NCI-H2227 treated with DMSO at 0.1 percent for 48 hours (cell line): ENCODE measurements at regions not wholly inside any gene's neighbourhood (a gene's known extent, or its start where the extent isn't known, plus 50 kb on each side); places are given as distances from the start of the nearest gene placed in this dataset.
"Not testable (repeated sequence)": the region's sequence is repeated elsewhere in the genome, so short reads cannot be mapped to it uniquely, and the experiment has no call there.

Experiments
- DNase-seq: peaks from one replicate; lab custom pipeline; 2025; lab: John Stamatoyannopoulos, UW

- no peak for DNase-seq
Observed at GRCh38 chr16:48004141-48004695, 151.6 kb downstream of the ABCC12 start.

GRCh38 chr16:48003206-48003907 lies 152.4 kb downstream of the ABCC12 start:
- DNase-seq: no peak

- peak; percentile 7 for DNase-seq
Observed at GRCh38 chr16:48001324-48001895, 154.4 kb downstream of the ABCC12 start.

- no peak for DNase-seq
Observed at GRCh38 chr16:48000622-48001021, 155.2 kb downstream of the ABCC12 start.

DNA sequence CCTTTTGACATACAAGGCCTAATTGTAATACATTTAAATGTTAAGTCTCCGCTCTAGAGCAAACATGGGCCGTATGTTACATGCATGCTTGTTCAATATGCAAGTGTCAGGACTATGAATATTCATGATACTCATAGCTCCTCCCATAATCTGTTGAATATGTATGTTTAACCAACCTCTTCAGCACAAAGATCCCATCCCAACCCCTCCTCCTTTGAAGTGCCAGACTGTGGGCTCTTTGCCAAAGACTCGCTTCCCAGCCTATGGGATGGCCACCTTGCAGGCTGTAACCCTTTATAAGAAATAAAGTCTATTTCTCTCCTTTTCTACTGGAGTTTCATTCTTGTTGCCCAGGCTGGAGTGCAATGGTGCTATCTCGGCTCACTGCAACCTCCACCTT lies 156.2 kb downstream of the ABCC12 start:
- no peak for DNase-seq

- DNase-seq: no peak
Observed at GRCh38 chr16:47995354-47995753, 160.4 kb downstream of the ABCC12 start.

- DNase-seq: no peak
Observed at GRCh38 chr16:47991491-47991890, 164.3 kb downstream of the ABCC12 start.

GRCh38 chr16:47990676-47991075 lies 165.1 kb downstream of the ABCC12 start:
- DNase-seq: no peak

GRCh38 chr16:47987136-47987535 lies 168.7 kb downstream of the ABCC12 start:
- no peak for DNase-seq

DNA sequence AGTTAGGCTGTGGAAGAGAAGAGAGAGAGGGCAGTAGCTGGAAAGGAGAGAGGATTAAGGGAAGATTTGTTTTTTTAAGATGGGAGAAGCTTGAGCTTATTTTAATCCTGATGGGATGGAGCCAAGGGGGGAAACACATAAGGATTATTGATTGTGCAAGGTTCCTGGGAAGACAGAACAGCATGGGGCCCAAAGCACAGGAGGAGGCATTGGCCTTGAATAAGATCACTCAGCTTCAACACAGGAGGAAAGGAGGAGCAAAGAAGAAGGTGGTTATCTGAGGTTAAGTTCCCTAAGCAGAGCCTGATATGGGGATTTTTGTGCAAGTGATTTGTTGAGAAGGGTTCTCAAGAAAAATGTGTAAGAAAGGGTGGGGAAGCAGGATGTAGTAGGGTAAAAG lies 169.8 kb downstream of the ABCC12 start:
- no peak for DNase-seq

- DNase-seq: no peak
Observed at GRCh38 chr16:47984669-47985068, 171.1 kb downstream of the ABCC12 start.

DNA sequence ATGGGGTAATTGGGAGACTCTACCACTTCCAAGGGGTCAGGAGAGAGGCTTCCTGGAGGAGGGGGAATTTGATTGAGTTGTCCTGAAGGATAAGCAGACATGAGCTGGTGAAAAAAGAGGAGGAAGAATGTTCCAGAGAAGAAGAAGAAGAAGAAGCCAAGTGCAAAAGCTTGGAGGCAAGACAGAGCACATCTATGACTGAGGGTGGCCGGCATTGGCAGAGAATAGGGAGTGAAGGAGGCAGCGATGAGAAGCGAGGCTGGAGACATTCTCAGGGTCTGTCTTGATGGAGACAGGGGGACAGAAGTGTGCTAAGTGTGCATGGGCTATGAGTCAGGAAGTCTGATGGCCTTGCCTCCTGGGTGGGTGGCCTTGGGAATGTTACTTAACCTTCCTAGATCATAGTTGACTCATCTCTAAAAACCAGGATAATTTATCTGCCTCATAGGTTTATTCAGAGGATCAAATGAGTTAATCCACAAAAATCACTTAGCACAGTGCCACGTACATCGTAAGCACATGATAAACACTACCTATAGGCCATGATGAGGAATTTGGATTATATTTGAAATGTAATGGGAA lies 171.7 kb downstream of the ABCC12 start:
- DNase-seq: no peak

DNA sequence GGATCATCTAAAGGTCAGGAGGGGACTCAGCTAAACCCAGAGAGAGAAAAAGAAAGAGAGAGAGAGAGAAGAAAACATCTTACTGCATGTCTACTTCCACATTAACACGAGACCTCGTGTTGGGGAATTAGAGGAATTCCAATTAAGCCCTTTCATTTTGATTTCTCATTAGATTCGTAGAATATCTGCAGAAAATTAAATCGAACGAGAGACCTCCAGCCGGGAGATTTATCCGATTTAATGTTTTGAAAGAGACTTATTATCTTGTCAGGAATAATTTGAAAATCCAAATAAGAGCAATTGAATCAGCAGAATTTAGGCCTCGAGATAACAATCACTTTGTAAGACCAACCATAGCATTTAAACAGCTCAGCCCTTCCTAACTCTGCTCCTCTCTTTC lies 175.6 kb downstream of the ABCC12 start:
- DNase-seq: no peak

- DNase-seq: no peak
Observed at GRCh38 chr16:47979616-47980182, 176.1 kb downstream of the ABCC12 start.

- peak; percentile 6 for DNase-seq
Observed at GRCh38 chr16:47979164-47979520, 176.7 kb downstream of the ABCC12 start.

DNA sequence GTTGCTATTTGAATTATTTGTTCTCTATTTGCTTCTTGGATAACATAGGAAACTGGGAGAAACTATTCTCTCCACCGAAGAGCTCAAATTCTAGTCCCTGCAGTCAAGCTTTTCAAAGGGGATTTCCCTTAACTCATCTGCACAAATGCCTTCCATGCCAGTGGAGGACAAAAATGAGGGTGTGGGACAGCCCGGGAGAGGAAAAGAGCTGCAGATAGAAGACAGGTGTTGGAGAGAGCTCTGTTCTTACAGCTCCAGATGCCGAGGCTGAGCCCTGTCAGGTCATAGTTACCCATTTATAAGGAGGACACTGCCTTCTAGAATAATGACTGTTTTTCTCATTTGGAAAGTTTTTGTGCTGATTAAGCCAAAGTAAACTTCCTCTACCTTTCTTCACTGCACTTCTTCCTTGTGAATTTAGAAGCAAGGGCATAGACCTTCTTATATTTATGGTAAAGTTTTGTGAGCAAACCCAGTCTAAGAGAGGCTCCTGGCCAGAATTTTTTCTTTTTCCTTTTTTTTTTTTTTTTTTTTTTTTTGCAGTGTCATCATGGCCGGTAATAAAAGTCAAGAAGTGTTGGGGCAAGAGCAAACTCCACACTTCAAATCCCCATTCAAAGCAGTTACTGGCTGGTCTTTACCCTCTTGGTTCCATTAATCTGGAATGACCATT lies 177.2 kb downstream of the ABCC12 start:
- no peak for DNase-seq

- no peak for DNase-seq
Observed at GRCh38 chr16:47977802-47978201, 178.0 kb downstream of the ABCC12 start.

DNA sequence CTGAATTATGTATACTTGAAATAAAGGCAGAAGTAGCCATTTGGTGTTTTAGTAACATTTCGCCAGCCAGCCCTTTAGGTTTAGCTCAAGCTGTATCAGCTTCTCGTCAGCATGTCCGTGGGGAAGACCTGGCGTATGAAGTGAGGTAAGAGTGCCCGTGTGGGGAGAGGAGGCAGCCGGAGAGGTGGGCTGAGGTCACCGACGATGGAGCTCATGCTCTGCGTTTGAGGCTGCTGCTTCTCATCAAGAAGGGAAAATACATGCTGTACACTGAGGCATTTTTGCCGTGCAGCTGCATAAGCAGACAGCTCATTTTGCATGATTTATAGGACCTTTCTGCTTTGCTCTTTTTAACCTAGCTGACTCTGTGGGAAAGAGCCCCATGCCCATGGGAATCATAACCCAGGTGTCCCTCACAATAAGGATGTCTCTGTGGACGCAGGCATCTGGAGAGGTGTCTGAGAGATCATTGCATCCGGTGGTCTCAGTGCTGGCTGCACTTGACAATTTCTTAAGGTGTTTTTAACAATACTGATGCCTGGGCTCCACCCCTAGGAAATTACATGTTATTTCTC lies 179.1 kb downstream of the ABCC12 start:
- no peak for DNase-seq

GRCh38 chr16:47974971-47975370 lies 180.8 kb downstream of the ABCC12 start:
- not testable (repeated sequence) for DNase-seq

GRCh38 chr16:47973552-47973951 lies 182.2 kb downstream of the ABCC12 start:
- DNase-seq: no peak

GRCh38 chr16:47972246-47972985 lies 183.4 kb downstream of the ABCC12 start:
- DNase-seq: no peak
